NCI-H146 treated with DMSO at 0.1 percent for 48 hours (cell line): ENCODE measurements at regions not wholly inside any gene's neighbourhood (a gene's known extent, or its start where the extent isn't known, plus 50 kb on each side); places are given as distances from the start of the nearest gene placed in this dataset.

Source experiments
- DNase-seq: peaks from one replicate; lab custom pipeline; 2025; ENCODE audit not compliant: unreplicated experiment; lab: John Stamatoyannopoulos, UW

GRCh38 chr17:72538443-72538842, 417.6 kb downstream of the SOX9 start:
- no peak for DNase-seq

- no peak for DNase-seq
These were observed 418.1 kb downstream of the SOX9 start for GRCh38 chr17:72538901-72539352.

GRCh38 chr17:72539981-72540897, 419.4 kb downstream of the SOX9 start:
- DNase-seq: no peak

- no peak for DNase-seq
These were observed 421.5 kb downstream of the SOX9 start for GRCh38 chr17:72542317-72542716.

- no peak for DNase-seq
These were observed 424.9 kb downstream of the SOX9 start for GRCh38 chr17:72545766-72546165.

- no peak for DNase-seq
These were observed 432.4 kb downstream of the SOX9 start for GRCh38 chr17:72553051-72553755.

- DNase-seq: no peak
These were observed 433.7 kb downstream of the SOX9 start for GRCh38 chr17:72554508-72554907.

- DNase-seq: no peak
These were observed 434.2 kb downstream of the SOX9 start for GRCh38 chr17:72555052-72555451.

GRCh38 chr17:72556944-72557826, 436.4 kb downstream of the SOX9 start:
- DNase-seq: peak; percentile 69

- DNase-seq: no peak
These were observed 438.2 kb downstream of the SOX9 start for GRCh38 chr17:72558971-72559476.

- peak; percentile 12 for DNase-seq
These were observed 439.8 kb downstream of the SOX9 start for GRCh38 chr17:72560303-72561247.

GRCh38 chr17:72561266-72561665, 440.4 kb downstream of the SOX9 start:
- DNase-seq: no peak

GRCh38 chr17:72561680-72562079, 440.9 kb downstream of the SOX9 start:
- no peak for DNase-seq

GRCh38 chr17:72562615-72563188, 441.9 kb downstream of the SOX9 start:
- no peak for DNase-seq

GRCh38 chr17:72563952-72564351, 443.1 kb downstream of the SOX9 start:
- DNase-seq: no peak

GRCh38 chr17:72565006-72565405, 444.2 kb downstream of the SOX9 start:
- no peak for DNase-seq

GRCh38 chr17:72565758-72566157, 444.9 kb downstream of the SOX9 start:
- no peak for DNase-seq

- DNase-seq: no peak
These were observed 446.1 kb downstream of the SOX9 start for GRCh38 chr17:72566671-72567484.

- DNase-seq: no peak
These were observed 447.0 kb downstream of the SOX9 start for GRCh38 chr17:72567774-72568173.
